GM12891 (cell line): ENCODE measurements at regions not wholly inside any gene's neighbourhood (a gene's known extent, or its start where the extent isn't known, plus 50 kb on each side); places are given as distances from the start of the nearest gene placed in this dataset.

Experiments
- POLR2AphosphoS5 ChIP-seq: IDR thresholded peaks from 2 replicates; pipeline ENCODE4 v1.6.1; 2011; ENCODE audit warnings: low read depth, low read length, control low read depth
- SPI1 ChIP-seq: IDR thresholded peaks from 2 replicates; pipeline ENCODE4 v1.6.1; 2011; ENCODE audit warnings: low read depth, low read length, control low read depth

DNA sequence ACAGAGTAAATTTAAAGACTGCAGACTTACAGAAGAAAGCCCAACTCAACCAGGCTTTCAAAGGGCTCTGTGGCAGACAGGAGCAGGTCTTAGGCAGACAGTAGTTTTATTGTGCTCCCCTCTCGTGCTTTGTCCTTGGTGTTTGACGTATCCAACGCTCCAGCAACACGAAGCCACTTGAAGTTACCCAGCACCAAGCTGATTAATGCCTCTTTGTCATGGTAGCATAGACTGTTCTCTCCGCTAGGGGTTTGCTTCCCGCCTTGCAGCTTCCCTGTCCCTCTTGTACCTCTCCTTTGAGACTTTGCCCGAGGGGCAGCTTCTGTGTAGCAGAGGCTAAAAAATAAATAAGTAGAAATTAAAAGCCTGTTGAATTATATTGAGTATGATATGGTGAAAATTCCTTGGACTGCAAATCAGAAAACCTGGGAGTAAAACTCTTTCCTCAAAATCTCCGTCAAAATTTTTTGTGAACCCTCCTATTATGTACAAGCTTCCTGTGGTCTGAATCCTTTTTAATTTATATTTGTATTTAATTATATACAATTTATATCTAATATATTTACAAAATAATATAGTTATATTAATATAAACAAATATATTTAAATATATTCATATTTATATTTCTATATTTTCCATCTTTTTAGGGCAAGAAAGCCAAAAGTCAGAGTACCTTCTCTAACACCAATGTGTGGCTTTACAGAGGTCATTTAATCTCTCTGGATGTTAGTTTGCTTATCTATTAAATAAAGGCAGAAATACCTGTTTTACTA lies 405.4 kb downstream of the DMAC1 start:
- TF ChIP-seq POLR2AphosphoS5 (no peak), SPI1 (no peak)
